SK-N-SH treated with all-trans-retinoic acid at 6 μM for 48 hours (cell line): ENCODE measurements at regions not wholly inside any gene's neighbourhood (a gene's known extent, or its start where the extent isn't known, plus 50 kb on each side); places are given as distances from the start of the nearest gene placed in this dataset.

Source experiments
- ATAC-seq: fragments of 200-7000 bp; cut with Tn5 transposase; 3 replicates; pipeline ENCODE4 v1.9.1; 2020; ENCODE audit warnings: mild to moderate bottlenecking, moderate library complexity
- ARNTL ChIP-seq: fragments of 450-650 bp; formaldehyde crosslinking; IDR thresholded peaks from 2 replicates; pipeline ENCODE4 v1.5.0; 2020; ENCODE audit warnings: low read depth, mild to moderate bottlenecking, moderate library complexity, borderline replicate concordance
- CSDC2 ChIP-seq: fragments of 250-450 bp; sonication (Bioruptor Pico); IDR thresholded peaks from 2 replicates; pipeline ENCODE4 v1.5.0; 2020; ENCODE audit warnings: mild to moderate bottlenecking, moderate library complexity
- GLIS3 ChIP-seq: fragments of 250-450 bp; sonication (Bioruptor Pico); IDR thresholded peaks from 2 replicates; pipeline ENCODE4 v1.5.0; 2020; ENCODE audit warnings: mild to moderate bottlenecking, moderate library complexity
- ISL1 ChIP-seq: fragments of 250-450 bp; sonication (Bioruptor Pico); IDR thresholded peaks from 2 replicates; pipeline ENCODE4 v2.1.2; 2022; ENCODE audit warnings: mild to moderate bottlenecking, moderate library complexity
- OSR1 ChIP-seq: fragments of 250-450 bp; sonication (Bioruptor Pico); IDR thresholded peaks from 2 replicates; pipeline ENCODE4 v1.8.0; 2022; ENCODE audit warnings: moderate library complexity, mild to moderate bottlenecking, inconsistent platforms
- RARB ChIP-seq: fragments of 250-450 bp; sonication (Bioruptor Pico); IDR thresholded peaks from 2 replicates; pipeline ENCODE4 v1.8.0; 2021; ENCODE audit warnings: mild to moderate bottlenecking, moderate library complexity
- SNAI2 ChIP-seq: fragments of 250-450 bp; sonication (Bioruptor Pico); IDR thresholded peaks from 2 replicates; pipeline ENCODE4 v1.5.0; 2020; ENCODE audit warnings: mild to moderate bottlenecking, moderate library complexity
- TCF4 ChIP-seq: fragments of 250-450 bp; sonication (Bioruptor Pico); IDR thresholded peaks from 2 replicates; pipeline ENCODE4 v1.8.0; 2021; ENCODE audit warnings: mild to moderate bottlenecking, moderate library complexity, borderline replicate concordance
- ZFP3 ChIP-seq: fragments of 250-450 bp; sonication (Bioruptor Pico); IDR thresholded peaks from 2 replicates; pipeline ENCODE4 v1.5.0; 2020; ENCODE audit warnings: mild to moderate bottlenecking, moderate library complexity
- ZFP30 ChIP-seq: fragments of 450-650 bp; formaldehyde crosslinking; IDR thresholded peaks from 2 replicates; pipeline ENCODE4 v1.5.0; 2022; ENCODE audit warnings: mild to moderate bottlenecking, moderate library complexity
- ZNF565 ChIP-seq: fragments of 450-650 bp; formaldehyde crosslinking; conservative IDR thresholded peaks from 2 replicates; pipeline ENCODE4 v1.5.0; 2020; ENCODE audit warnings: low read depth, mild to moderate bottlenecking, moderate library complexity
- ZNF8 ChIP-seq: fragments of 450-650 bp; formaldehyde crosslinking; IDR thresholded peaks from 2 replicates; pipeline ENCODE4 v1.5.0; 2020; ENCODE audit warnings: mild to moderate bottlenecking, moderate library complexity
- TF ChIP-seq, protein P1 (sequence below): fragments of 250-450 bp; sonication (Bioruptor Pico); IDR thresholded peaks from 2 replicates; pipeline ENCODE4 v1.5.0; 2020; ENCODE audit warnings: mild to moderate bottlenecking, moderate library complexity
- TF ChIP-seq, protein P2 (sequence below): fragments of 250-450 bp; sonication (Bioruptor Pico); IDR thresholded peaks from 2 replicates; pipeline ENCODE4 v1.5.1; 2021; ENCODE audit warnings: mild to moderate bottlenecking, moderate library complexity
- TF ChIP-seq, protein P3 (sequence below): fragments of 250-450 bp; sonication (Bioruptor Pico); IDR thresholded peaks from 2 replicates; pipeline ENCODE4 v1.8.0; 2020; ENCODE audit warnings: mild to moderate bottlenecking, moderate library complexity, borderline replicate concordance
- TF ChIP-seq, protein P4 (sequence below): fragments of 250-450 bp; sonication (Bioruptor Pico); IDR thresholded peaks from 2 replicates; pipeline ENCODE4 v1.8.0; 2021; ENCODE audit warnings: low read depth, mild to moderate bottlenecking, moderate library complexity, borderline replicate concordance
- TF ChIP-seq, protein P5 (sequence below): fragments of 250-450 bp; sonication (Bioruptor Pico); IDR thresholded peaks from 2 replicates; pipeline ENCODE4 v1.5.1; 2020; ENCODE audit warnings: low read depth, mild to moderate bottlenecking, moderate library complexity

DNA sequence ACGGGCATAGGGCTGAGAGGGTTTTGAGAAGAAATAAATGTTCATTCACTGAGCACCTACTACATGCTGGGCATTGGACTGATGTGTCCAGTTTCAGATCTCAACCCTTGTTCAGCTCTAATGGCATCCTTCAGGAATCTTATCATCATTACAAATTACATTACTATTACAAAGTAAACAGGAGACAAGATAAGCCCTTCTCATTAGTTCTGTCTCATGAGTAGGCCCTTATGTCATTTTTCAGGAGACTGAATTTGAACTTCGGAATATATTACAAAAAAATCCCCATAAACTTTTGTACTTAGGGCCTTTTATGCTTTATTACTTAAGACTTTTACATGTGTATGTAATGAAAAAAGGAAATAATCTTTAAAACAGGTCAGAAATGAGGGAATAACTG lies 289.7 kb downstream of the BAMBI start:
- no peak for TF ChIP-seq ZFP3 (CRISPR knock-in tag)
- TF ChIP-seq, protein P1, sequence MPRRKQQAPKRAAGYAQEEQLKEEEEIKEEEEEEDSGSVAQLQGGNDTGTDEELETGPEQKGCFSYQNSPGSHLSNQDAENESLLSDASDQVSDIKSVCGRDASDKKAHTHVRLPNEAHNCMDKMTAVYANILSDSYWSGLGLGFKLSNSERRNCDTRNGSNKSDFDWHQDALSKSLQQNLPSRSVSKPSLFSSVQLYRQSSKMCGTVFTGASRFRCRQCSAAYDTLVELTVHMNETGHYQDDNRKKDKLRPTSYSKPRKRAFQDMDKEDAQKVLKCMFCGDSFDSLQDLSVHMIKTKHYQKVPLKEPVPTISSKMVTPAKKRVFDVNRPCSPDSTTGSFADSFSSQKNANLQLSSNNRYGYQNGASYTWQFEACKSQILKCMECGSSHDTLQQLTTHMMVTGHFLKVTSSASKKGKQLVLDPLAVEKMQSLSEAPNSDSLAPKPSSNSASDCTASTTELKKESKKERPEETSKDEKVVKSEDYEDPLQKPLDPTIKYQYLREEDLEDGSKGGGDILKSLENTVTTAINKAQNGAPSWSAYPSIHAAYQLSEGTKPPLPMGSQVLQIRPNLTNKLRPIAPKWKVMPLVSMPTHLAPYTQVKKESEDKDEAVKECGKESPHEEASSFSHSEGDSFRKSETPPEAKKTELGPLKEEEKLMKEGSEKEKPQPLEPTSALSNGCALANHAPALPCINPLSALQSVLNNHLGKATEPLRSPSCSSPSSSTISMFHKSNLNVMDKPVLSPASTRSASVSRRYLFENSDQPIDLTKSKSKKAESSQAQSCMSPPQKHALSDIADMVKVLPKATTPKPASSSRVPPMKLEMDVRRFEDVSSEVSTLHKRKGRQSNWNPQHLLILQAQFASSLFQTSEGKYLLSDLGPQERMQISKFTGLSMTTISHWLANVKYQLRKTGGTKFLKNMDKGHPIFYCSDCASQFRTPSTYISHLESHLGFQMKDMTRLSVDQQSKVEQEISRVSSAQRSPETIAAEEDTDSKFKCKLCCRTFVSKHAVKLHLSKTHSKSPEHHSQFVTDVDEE (CRISPR knock-in tag) = no peak
- TF ChIP-seq ISL1 (CRISPR knock-in tag) = no peak
- TF ChIP-seq, protein P2, sequence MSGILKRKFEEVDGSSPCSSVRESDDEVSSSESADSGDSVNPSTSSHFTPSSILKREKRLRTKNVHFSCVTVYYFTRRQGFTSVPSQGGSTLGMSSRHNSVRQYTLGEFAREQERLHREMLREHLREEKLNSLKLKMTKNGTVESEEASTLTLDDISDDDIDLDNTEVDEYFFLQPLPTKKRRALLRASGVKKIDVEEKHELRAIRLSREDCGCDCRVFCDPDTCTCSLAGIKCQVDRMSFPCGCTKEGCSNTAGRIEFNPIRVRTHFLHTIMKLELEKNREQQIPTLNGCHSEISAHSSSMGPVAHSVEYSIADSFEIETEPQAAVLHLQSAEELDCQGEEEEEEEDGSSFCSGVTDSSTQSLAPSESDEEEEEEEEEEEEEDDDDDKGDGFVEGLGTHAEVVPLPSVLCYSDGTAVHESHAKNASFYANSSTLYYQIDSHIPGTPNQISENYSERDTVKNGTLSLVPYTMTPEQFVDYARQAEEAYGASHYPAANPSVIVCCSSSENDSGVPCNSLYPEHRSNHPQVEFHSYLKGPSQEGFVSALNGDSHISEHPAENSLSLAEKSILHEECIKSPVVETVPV (CRISPR knock-in tag) = no peak
- TF ChIP-seq, protein P3, sequence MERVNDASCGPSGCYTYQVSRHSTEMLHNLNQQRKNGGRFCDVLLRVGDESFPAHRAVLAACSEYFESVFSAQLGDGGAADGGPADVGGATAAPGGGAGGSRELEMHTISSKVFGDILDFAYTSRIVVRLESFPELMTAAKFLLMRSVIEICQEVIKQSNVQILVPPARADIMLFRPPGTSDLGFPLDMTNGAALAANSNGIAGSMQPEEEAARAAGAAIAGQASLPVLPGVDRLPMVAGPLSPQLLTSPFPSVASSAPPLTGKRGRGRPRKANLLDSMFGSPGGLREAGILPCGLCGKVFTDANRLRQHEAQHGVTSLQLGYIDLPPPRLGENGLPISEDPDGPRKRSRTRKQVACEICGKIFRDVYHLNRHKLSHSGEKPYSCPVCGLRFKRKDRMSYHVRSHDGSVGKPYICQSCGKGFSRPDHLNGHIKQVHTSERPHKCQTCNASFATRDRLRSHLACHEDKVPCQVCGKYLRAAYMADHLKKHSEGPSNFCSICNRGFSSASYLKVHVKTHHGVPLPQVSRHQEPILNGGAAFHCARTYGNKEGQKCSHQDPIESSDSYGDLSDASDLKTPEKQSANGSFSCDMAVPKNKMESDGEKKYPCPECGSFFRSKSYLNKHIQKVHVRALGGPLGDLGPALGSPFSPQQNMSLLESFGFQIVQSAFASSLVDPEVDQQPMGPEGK (CRISPR knock-in tag) = no peak
- no peak for TF ChIP-seq ZNF565
- TF ChIP-seq SNAI2 (CRISPR knock-in tag) = no peak
- TF ChIP-seq, protein P4, sequence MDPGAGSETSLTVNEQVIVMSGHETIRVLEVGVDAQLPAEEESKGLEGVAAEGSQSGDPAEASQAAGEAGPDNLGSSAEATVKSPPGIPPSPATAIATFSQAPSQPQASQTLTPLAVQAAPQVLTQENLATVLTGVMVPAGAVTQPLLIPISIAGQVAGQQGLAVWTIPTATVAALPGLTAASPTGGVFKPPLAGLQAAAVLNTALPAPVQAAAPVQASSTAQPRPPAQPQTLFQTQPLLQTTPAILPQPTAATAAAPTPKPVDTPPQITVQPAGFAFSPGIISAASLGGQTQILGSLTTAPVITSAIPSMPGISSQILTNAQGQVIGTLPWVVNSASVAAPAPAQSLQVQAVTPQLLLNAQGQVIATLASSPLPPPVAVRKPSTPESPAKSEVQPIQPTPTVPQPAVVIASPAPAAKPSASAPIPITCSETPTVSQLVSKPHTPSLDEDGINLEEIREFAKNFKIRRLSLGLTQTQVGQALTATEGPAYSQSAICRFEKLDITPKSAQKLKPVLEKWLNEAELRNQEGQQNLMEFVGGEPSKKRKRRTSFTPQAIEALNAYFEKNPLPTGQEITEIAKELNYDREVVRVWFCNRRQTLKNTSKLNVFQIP = no peak
- TF ChIP-seq, protein P5, sequence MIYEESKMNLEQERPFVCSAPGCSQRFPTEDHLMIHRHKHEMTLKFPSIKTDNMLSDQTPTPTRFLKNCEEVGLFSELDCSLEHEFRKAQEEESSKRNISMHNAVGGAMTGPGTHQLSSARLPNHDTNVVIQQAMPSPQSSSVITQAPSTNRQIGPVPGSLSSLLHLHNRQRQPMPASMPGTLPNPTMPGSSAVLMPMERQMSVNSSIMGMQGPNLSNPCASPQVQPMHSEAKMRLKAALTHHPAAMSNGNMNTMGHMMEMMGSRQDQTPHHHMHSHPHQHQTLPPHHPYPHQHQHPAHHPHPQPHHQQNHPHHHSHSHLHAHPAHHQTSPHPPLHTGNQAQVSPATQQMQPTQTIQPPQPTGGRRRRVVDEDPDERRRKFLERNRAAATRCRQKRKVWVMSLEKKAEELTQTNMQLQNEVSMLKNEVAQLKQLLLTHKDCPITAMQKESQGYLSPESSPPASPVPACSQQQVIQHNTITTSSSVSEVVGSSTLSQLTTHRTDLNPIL = no peak
- TF ChIP-seq ZNF8 (CRISPR knock-in tag) = no peak
- TF ChIP-seq CSDC2 (CRISPR knock-in tag) = no peak
- no peak for TF ChIP-seq TCF4 (CRISPR knock-in tag)
- TF ChIP-seq GLIS3 (CRISPR knock-in tag) = no peak
- no peak for TF ChIP-seq OSR1
- TF ChIP-seq ARNTL (CRISPR knock-in tag) = no peak
- TF ChIP-seq, all 23 proteins: peak for 0

DNA sequence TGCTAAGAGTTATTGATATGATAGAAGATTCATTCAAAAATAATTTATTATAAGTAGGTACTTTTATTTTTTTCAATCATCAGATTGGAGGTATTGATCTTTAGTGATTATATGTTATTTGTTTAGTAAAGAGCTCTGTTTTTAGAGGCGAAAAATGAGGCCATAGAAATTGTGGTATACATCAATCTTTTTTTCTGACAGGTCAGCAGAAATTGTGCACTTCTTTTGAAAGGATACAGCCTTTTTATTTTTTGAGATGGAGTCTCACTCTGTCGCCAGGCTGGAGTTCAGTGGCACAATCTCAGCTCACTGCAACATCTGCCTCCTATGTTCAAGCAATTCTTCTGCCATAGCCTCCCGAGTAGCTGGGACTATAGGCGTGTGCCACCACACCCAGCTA lies 292.1 kb downstream of the BAMBI start:
- TF ChIP-seq ZNF8 (CRISPR knock-in tag) (no peak), RARB (no peak), OSR1 (no peak), ZFP30 (CRISPR knock-in tag) (no peak), TCF4 (CRISPR knock-in tag) (no peak)
- TF ChIP-seq, protein P4 = no peak
- TF ChIP-seq, protein P1 (CRISPR knock-in tag) = no peak
- TF ChIP-seq, all 23 proteins: peak for 0
- no peak for ATAC-seq

More for the DNA sequence above, 289.7 kb downstream of the BAMBI start:
- no peak for ATAC-seq
